HG03457 (cell line): ENCODE measurements at regions not wholly inside any gene's neighbourhood (a gene's known extent, or its start where the extent isn't known, plus 50 kb on each side); places are given as distances from the start of the nearest gene placed in this dataset.

Experiments used
- ATAC-seq: cut with Tn5 transposase; IDR thresholded peaks from one replicate; pipeline ENCODE4 v1.9.1; 2021; ENCODE audit warnings: moderate number of reproducible peaks; ENCODE audit not compliant: unreplicated experiment

GRCh38 chr10:6660460-6660859 is 80.4 kb upstream of the PRKCQ start:
- ATAC-seq: no peak

- no peak for ATAC-seq
Observed at GRCh38 chr10:6659451-6659850, 79.4 kb upstream of the PRKCQ start.

- ATAC-seq: no peak
Observed at GRCh38 chr10:6657669-6658068, 77.6 kb upstream of the PRKCQ start.

- no peak for ATAC-seq
Observed at GRCh38 chr10:6657196-6657595, 77.1 kb upstream of the PRKCQ start.

GRCh38 chr10:6654571-6654970 is 74.5 kb upstream of the PRKCQ start:
- no peak for ATAC-seq

- no peak for ATAC-seq
Observed at GRCh38 chr10:6650586-6650985, 70.5 kb upstream of the PRKCQ start.

- ATAC-seq: no peak
Observed at GRCh38 chr10:6649903-6650302, 69.8 kb upstream of the PRKCQ start.

DNA sequence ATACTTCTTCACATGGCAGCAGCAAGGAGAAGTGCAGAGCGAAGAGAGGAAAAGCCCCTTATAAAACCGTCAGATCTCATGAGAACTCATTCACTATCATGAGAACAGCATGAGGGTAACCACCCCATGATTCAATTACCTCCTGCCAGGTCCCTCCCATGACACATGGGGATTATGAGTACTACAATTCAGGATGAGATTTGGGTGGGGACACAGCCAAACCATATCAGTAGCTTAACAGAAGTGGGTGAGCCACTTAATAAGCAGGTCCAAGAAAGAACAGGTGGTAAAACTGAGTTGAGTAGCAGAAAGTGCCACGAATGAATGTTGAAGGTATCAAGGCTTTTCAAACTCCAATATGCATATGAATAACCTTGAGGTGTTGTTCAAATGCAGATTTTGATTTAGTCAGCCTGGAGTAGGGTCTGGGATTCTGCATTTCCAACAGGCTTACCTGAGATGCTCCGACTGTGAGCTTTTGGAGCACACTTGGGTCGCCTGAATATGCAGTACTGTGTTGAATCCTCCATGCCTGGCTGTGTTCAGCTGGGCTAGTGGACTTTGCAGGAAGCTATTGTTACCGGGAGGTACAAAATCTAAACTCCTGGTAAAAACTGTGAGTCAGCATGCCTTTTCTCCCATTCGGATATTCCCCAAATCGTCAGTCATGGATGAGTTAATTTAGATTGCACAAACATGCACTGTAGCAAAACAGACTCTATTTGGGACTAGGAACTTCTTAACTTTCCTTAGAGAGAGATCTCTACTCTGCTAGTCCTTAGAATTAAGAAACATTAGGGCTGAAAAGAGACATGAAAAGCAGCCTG is 69.0 kb upstream of the PRKCQ start:
- no peak for ATAC-seq

GRCh38 chr10:6647811-6648526 is 67.9 kb upstream of the PRKCQ start:
- peak; percentile 67 for ATAC-seq

DNA sequence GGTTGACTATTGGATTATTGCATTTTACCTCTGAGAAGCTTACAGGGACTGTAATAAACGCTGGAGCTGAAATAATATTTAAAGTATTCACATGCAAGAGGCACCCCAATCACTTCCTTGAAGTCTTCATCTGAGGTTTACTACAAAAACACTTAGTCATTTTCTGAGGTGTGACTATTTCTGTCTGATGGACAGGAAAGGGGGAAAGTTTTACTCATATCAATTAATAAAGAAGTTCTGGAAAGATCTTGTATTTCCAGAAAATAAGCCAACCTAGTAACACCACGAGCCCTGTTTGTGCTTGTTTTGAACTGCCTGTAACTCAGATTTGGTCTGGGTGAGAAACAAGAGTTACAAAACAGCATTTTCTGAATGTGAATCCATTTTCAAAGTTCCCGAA is 63.9 kb upstream of the PRKCQ start:
- ATAC-seq: no peak

DNA sequence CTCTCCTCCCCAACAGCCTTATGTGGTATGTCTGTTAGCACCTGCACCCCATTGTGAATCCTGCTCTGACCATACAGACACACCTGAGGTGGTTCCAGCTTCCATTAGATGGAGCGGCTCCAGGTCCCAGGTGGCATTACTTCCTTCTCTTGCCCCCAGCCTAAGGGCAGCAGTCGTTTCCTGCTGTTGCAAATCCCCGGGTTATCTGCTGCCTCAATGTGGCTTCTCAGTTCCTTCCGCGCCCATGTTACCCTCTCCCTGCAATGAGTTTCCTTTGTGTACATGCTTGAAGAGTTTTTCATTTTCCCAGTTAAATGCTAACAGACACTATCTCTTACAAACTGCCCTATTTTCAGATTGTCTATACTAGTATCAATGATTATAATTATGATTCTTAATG is 62.8 kb upstream of the PRKCQ start:
- no peak for ATAC-seq

DNA sequence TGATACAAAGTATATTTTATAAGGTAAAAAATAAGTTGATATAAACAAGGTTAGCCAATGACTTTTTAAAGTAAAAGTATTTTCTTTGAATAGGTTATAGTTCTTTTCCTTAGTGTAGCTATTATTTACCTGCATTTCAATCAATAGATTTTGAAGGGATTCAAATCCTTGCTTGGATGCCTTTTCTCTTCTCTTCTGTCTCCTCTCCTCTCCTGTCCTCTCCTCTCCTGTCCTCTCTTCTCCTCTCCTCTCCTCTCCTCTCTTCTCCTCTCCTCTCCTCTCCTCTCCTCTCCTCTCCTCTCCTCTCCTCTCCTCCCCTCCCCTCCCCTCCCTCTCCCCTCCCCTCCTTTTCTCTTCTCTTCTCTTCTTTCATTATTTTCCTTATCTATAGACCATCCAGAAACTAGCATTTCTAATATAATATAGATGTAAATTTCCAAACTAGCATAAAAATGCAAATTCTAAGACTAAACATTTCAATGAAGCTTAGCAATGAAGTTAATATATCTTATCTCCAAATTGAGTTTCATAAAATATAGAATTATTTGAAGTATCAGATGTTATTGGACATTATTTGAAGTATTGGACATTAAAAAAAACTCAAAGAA is 60.5 kb upstream of the PRKCQ start:
- ATAC-seq: no peak

GRCh38 chr10:6637053-6637452 is 57.0 kb upstream of the PRKCQ start:
- ATAC-seq: no peak

DNA sequence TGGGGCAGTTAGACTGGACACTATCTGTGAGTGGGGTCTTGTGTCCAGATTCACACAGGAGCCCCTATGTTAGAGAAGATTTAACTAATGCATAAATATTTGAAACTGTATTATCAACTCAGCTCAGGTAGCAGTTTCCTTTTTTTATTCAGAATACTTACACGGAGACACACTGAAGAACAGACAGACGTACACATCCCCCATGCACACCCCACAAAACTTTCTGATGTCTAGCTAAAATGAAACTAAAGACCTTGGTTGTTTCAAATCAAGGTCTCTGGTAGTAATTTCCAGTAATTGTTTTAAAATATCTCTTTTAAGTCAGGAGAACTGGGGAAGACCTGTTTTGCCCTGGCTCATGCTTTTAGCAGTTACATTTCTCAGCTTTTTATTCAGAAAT is 55.7 kb upstream of the PRKCQ start:
- no peak for ATAC-seq
